Jurkat, Clone E6-1 (cell line): ENCODE measurements at regions not wholly inside any gene's neighbourhood (a gene's known extent, or its start where the extent isn't known, plus 50 kb on each side); places are given as distances from the start of the nearest gene placed in this dataset.

Experiments
- DNase-seq: peaks from one replicate; pipeline ENCODE4 v3.0.0-alpha.2; 2011; ENCODE audit warnings: low read depth, low spot score
- H3K4me3 ChIP-seq: 2 replicates; pipeline ENCODE4 v1.5.1; 2011; ENCODE audit warnings: mild to moderate bottlenecking, low read length, control low read depth, moderate library complexity

DNA sequence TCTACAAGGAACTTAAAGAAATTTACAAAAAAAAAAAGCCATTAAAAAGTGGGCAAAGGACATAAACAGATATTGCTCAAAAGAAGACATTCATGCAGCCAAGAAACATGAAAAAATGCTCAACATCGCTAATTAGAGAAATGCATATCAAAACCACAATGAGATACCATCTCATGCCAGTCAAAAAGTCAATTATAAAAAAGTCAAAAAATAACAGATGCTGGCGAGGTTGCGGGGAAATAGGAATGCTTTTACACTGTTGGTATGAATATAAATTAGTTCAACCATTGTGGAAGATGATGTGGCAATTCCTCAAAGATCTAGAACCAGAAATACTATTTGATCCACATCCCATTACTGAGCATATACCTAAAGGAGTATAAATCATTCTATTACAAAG lies 411.9 kb upstream of the MARCKS start:
- DNase-seq, result no peak
- no peak overlapping the region for H3K4me3 ChIP-seq

DNA sequence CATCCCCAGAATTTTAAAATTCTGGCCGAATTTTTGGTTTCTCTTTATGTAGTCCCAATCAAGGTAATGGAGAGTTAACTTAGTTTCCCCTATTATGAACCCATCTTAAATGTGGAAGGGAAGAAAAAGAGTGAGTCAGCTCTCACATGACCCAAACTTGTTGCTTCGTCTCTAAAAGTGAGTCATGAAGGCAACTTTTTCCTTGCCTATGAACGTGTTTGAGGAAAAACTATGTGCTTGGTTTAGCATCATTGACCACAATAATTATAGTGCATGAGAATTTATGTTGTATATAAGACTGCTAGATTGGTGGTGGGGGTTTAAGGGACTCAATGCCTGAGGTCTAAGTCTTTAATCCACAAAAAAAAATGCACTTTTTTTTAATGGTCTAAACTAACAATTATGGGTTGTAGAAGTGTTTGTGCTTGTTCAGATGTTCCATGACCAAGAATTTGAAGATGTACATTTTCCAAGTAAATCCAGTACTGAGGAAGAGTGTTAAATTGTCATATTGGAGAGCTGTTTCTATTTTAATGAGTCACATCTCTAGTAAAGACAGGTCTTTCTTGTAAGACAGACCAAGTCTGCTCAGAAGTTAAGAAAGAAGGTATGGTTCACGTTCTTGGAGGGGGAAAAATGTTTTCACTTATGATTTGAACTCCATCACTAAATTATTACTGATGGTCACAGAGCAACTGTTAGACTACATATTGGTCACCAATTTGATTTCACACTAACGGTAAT lies 409.9 kb upstream of the MARCKS start:
- DNase-seq, result no peak
- H3K4me3 ChIP-seq, result no peak overlapping the region

DNA sequence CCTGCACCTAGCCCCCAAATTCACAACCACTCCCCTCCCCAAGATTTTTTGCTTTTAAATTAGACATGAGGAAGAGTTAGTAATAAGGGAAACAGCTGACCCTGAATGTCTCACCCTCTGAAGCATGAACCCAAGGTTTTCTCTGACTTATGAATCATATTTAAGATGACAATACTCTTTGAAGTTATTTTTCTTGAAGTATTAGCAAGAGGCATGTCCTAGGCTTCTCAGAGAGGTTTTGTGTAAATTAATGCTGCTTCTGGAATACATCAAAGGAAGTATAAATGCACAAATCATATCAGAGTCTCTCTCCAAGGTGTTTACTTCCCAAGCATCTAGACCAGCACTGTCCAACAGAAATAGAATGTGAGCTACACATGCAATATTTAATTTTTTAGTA lies 408.1 kb upstream of the MARCKS start:
- no peak overlapping the region for H3K4me3 ChIP-seq
- DNase-seq, result no peak

DNA sequence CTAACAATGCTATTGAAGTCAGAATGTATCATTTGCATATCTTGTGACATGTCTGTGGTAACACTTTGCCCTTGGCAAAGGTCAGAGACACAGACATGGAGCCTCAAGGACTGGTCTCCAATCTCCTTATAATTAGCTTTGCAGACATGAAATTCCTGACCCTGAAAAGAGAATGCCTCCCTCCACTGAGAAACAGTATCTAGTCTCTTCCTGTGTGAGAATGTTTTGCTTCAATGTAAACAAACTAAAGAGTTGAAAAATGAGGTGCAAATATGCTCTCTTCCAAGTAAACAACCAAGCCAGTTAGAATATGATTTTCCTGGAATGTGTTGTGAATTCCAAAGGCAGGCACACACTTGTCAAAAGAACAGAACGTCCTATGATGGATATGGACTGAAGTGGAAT lies 407.1 kb upstream of the MARCKS start:
- DNase-seq, result no peak
- no peak overlapping the region for H3K4me3 ChIP-seq

DNA sequence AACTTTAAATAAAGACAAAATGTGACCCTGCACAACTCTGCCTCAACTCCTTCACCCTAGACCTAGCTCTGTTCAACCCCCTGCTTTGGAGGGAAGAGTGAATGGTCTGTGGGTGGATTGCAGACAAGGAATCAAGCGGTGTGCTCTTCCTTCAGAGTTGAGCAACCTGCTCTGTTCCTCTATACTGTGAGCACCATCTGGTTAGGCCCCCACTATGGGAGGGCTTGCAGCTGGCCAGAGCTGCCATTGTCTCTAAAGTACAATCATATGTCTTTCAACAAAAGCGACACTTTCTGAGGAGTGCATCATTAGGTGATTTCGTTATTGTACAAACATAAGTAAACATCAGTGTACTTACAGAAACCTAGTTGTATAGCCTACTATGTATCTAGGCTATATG lies 406.1 kb upstream of the MARCKS start:
- no peak overlapping the region for H3K4me3 ChIP-seq
- no peak for DNase-seq

DNA sequence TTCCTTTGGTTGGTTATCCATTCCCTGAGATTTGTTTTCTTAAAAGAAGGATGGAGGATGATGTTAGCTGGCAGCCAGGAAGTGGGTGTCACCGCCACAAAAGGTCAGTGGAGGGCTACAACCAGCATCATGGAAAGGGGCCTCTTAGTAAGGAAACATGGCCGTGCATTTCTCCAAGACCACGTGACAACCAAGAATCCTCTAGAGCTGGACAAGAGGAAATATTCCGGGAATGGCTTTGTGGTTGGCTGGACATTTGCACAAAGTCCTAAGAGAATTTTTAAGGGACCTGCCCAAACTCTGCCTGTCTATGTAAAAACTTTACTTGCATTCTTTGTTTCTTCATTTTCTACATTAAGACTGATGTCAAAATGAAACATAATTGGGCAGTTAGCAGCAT lies 399.9 kb upstream of the MARCKS start:
- no peak for DNase-seq
- no peak overlapping the region for H3K4me3 ChIP-seq

DNA sequence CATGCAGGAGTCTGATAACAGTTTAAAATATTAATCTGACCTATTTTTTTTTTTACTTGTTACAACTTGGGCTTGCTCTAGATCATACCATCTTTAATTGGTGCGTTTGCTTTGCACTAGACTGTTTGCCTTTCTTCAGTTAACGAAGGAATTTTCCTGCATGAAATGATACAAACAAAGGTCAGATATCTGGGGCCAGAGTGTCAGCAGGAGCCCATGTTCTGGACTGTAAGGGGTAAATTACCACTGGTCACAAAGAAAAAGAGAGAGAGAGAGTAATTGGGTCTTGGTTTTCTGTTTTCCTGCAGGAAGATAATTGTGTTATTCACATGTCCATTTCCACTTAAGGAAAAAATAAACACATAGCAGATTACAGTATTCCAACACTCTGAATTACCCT lies 399.4 kb upstream of the MARCKS start:
- DNase-seq, result no peak
- H3K4me3 ChIP-seq, result no peak overlapping the region

DNA sequence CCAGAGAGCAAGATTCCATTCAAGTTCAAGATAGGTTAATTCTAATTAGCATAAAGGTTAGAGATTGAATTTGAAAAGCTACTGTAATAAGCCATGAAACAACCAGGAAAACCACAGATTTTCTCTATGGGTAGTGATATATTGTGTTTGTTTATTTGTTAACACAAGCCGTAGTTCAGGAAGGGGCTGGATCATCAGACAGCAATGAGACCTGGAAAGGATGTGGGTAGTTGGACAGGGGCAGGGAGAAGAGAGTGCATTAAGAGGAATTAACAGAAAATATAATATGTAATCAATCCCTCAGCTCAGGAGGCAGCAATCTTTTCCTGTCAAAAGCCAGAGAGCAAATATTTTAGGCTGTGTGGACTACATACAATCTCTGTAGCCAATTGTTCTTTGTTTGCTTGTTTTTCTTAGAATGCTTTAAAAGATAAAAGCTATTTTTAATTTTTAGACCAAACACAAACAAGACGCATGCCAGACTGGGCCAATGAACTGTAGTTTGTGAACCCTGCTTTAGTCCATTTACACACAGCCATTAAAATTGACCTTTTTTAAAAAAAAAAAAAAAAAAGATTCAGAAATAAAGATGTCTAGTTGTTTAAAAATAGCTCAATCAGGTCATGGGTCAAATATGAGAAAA lies 398.7 kb upstream of the MARCKS start:
- DNase-seq, result no peak
- no peak overlapping the region for H3K4me3 ChIP-seq

DNA sequence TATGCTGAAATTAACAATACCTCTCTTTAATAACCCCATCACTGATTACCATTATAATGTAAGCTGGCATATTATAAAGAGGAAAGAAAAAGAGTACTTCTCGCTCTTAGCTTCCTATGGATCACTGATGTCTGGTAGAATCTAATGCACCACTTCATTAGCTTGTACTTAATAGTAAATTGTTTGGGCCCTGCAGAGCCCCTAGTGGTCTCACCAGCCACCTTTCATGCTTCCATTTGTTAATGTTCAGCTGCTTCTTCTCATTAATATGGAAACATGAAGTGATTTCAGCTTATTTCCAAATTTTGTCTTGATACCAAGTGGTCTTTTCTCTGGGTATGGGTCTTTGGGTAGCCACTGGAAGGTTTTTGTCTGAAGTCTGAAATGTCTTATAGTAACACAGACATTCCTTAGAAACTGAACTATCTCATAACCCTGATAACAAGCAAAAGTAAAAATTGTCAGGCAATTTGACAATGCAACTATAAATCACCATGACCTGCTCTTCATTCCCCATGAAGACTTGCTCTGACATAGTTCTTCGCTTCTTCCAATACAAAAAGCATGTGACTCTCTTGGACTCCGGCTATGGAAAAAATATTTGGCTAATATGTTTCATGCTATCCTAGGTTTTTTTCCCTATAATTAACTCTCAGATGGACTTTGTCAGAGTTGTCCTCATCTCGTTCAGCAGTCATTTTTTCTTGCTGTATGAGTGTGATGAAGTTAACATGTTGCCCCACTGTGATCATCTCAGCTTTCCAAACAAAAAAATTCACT lies 395.8 kb upstream of the MARCKS start:
- no peak overlapping the region for H3K4me3 ChIP-seq
- DNase-seq, result no peak

DNA sequence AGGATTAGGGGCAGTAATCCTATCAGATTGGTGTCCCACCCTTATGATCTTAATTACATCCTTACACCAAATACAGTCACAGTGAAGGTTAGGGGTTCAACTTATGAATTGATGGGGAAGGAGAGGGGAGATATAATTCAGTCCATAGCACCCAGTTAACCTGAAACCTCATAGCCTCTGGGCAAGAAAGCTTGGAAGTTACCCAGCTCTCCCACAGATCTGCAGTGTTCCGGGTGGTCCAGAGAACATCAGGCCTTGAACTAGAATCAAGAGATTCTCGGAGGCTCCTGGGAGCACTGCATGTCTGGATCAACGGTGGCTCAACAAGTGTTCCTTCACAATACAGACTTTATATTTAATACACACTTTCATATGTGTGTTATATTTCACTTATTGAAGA lies 392.6 kb upstream of the MARCKS start:
- no peak for DNase-seq
- no peak overlapping the region for H3K4me3 ChIP-seq

DNA sequence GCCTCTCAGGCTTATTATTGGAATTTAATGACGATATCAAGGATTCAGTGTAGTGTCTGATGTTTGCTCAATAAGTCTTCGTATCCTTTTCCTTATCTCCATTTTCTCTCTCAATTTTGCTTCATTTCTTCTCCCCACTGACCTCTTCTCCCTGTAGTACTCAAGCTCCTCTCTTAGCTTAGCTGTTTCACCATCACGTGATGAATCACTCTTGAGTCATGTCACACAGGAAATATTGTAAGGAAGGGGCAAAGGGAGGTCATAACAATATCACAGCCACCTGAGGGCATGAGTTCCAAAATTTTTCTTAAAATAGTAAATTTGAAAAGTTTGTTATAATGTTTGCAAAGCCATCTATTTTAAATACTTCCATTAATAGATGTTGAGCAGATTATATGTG lies 392.2 kb upstream of the MARCKS start:
- DNase-seq, result no peak
- no peak overlapping the region for H3K4me3 ChIP-seq

DNA sequence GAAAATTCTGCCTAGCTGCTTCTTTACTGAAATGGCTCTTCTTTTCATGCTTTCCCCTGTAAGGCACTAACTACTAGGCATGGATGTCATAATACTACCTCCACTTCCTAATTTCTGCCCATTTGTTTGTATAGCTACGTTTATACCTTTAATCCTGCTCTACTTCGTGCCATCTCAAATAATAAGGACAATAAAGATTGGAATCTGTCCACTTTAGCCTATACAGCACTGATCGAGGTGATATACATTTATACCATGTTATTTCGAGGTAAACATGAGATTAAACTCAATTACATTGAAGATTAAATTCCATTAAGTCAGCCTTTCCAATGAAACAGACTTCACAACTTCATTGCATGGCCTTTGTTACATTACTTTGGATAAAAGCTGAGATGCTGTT lies 390.6 kb upstream of the MARCKS start:
- DNase-seq, result no peak

DNA sequence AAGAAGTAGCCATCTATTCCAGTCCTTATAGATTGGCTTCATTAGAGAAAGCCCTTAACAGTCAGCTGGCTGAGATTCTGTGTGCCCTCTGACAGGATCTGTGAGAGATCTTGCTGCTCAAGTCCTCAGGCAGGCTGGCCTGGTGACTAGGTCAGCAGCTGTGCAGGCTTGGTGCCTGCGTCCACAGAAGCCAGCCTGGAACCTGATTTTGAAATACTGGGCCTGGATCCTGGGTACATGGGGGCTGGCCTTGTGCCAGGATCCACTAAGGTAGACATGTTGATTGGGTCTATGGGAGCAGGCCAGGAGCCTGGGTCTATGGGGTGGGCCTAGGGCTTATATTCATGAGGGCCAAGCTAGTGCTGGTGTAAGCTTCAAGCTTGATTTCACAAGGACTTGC lies 381.8 kb upstream of the MARCKS start:
- no peak overlapping the region for H3K4me3 ChIP-seq
- no peak for DNase-seq

More for the DNA sequence above, 390.6 kb upstream of the MARCKS start:
- H3K4me3 ChIP-seq, result no peak overlapping the region

DNA sequence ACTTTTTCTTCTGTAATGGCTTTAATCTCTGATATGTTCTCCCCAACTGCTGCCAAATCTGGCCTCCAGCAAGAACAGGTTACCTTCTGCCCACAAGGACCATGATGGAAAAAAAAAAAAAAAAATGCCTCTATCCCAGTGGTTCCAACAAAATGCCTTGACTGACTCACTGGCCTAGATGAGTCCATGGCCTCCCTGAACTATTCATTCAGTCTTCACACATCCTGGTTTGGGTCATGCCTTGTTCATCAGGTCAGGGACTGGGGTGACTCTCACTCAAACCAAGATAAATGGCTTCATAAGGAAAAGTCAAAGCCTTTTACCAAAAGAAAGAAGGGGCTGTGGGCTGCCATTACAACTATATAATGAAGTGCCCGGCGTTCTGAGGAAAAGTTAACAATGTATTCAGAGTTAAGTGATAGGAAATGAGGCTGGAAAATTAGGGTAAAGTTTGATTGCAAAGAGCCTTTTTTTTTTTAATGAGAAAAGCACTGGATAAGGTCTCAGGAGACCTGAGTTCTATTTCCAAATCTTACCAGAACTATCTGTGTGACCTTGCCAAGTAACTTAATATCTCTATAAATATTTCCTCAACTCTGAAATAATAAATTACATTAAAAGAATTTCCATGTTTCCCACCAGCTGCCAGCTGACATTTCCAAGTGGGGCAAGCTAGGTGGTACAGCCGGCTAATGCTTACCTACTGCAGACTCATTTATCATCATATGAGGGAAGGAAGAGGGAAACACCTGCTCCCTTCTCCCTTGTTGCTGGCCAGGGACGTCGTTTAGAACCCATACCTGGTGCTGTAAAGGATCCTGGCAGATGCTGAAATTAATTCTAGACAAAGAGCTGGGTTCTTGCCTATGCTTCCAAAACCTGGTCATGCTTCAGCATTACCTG lies 380.0 kb upstream of the MARCKS start:
- no peak for DNase-seq

DNA sequence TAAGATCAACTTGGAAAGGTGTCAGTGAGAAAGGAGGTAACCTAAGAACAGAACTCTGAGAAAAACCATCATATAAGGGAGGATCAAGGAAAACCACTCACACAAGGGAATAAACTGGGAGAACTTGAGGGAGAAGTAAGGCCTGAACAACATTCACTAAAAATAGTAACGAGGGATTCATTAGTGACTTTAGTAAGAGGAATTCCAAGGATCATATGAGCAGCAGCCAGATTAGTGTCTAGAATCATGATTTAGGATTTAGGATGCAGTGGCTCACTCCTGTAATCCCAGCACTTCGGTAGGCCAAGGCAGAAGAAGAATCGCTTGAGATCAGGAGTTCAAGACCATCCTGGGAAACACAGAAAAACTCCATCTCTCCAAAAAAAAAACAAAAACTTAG lies 376.5 kb upstream of the MARCKS start:
- DNase-seq, result no peak
- H3K4me3 ChIP-seq, result no peak overlapping the region

More for the DNA sequence above, 380.0 kb upstream of the MARCKS start:
- no peak overlapping the region for H3K4me3 ChIP-seq

DNA sequence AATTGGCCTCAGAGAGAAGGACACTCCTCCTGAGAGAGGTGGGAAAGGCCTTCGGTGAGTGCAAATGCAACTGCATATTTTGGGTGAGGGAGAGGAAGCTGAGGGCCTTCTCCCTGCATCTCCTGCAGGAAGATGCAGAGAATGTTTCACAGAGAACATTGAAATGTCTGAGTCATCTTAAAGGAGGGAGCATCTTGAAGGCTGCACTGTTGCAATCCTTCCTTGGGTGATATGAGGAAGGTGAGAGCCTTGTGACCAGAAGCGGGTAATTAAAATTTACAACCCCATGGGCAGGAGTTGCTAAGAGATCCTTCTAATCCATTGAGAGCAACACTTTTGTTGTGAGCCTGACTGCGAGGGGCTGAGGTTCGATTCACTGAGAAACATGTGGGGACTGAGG lies 375.7 kb upstream of the MARCKS start:
- no peak for DNase-seq

DNA sequence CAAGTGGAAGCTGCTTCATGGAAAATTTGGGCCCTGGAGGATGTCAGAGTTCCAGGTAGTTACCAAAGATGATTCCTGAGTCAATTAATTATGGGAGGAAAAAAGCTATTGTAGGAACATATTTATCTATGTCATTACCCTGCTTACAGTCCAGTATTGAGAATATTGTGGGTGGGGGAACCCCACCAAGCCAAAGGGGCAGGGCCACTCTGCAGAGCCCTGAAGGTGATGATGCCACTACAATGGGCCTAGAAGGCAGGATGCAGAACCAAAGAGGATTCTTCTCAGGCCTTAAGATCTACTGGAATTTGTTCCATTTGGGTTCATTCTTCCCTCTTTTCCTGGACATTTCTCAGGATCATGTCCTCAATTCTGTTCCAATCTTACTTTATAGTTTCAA lies 375.2 kb upstream of the MARCKS start:
- no peak for DNase-seq
- H3K4me3 ChIP-seq, result no peak overlapping the region

More for the DNA sequence above, 375.7 kb upstream of the MARCKS start:
- H3K4me3 ChIP-seq, result no peak overlapping the region

DNA sequence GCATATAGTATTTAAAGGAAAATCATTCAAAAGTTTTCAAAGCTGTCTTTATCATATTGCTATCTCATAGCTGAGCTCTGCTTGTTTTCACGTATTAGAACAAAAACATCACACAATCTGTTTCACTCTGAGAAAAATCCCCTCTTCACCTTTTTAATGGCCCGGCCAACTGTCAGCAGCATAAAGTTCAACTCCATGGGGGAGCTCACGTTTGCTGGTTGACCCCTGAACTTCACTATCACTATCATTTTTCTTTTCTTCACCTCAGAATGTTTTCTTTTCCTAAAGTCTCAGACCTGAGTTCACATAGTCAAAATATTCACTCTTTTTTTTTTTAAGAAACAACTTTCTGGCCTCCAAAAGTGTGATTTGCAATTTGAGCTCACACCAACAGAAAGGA lies 374.4 kb upstream of the MARCKS start:
- no peak for DNase-seq
- no peak overlapping the region for H3K4me3 ChIP-seq

DNA sequence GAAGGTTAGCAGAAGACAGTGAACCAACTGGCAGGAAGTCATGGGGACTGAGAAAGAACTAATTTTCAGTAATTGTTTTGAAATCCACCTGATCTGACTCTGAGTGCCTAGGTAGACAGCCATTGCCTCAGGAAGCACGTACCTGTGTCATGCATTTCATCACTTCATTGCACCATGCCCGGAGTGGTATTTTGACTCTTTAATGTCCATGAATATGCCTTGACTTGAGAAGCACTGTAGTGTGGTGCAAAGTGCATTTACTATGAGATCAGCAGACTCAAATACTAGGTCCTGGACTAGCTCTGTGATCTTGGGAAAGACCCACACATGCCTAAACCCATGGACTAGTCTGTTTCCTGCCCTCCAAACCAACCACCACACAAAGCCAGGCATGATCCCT lies 370.9 kb upstream of the MARCKS start:
- no peak overlapping the region for H3K4me3 ChIP-seq
- no peak for DNase-seq
